Thymus (tissue), 11 donors: ENCODE measurements at regions not wholly inside any gene's neighbourhood (a gene's known extent, or its start where the extent isn't known, plus 50 kb on each side); places are given as distances from the start of the nearest gene placed in this dataset.

Experiments
- DNase-seq, 9 donors: peaks; one replicate each; pipeline ENCODE4 v3.0.0-alpha.2; 2013; ENCODE audit warnings: low spot score in 9 of 9, low read depth in 6 of 9, missing footprints in 1 of 9
- H3K27ac ChIP-seq, 2 donors: one replicate each; pipeline ENCODE4 v1.5.1; 2013; ENCODE audit warnings: control low read depth in 1 of 2, low read depth in 1 of 2, low read length in 1 of 2, mild to moderate bottlenecking in 1 of 2, moderate library complexity in 1 of 2
- H3K27me3 ChIP-seq, 2 donors: one replicate each; pipeline ENCODE4 v1.5.1; 2013; ENCODE audit warnings: low read length in 1 of 2; ENCODE audit not compliant: control insufficient read depth in 2 of 2, insufficient read depth in 1 of 2
- H3K36me3 ChIP-seq, 2 donors: one replicate each; pipeline ENCODE4 v1.5.1; 2013; ENCODE audit warnings: low read length in 1 of 2, mild to moderate bottlenecking in 1 of 2, moderate library complexity in 1 of 2; ENCODE audit not compliant: control insufficient read depth in 2 of 2, insufficient read depth in 2 of 2
- H3K4me1 ChIP-seq, 2 donors: one replicate each; pipeline ENCODE4 v1.5.1; 2013; ENCODE audit warnings: low read length in 2 of 2; ENCODE audit not compliant: control insufficient read depth in 2 of 2, insufficient read depth in 2 of 2
- H3K4me3 ChIP-seq, 2 donors: one replicate each; pipeline ENCODE4 v1.5.1; 2013; ENCODE audit warnings: low read length in 2 of 2, control low read depth in 1 of 2, mild to moderate bottlenecking in 1 of 2
- H3K9me3 ChIP-seq, 2 donors: one replicate each; pipeline ENCODE4 v1.5.1; 2013; ENCODE audit warnings: low read length in 1 of 2, mild to moderate bottlenecking in 1 of 2; ENCODE audit not compliant: control insufficient read depth in 2 of 2, insufficient read depth in 1 of 2
- WGBS: extraction: QIAGEN DNeasy Blood & Tissue Kit; methylation state at CpG from one replicate; pipeline ENCODE4 v1.1.7; 2013; 5-methylcytosine and 5-hydroxymethylcytosine counted together
- donor health status: healthy.

DNA sequence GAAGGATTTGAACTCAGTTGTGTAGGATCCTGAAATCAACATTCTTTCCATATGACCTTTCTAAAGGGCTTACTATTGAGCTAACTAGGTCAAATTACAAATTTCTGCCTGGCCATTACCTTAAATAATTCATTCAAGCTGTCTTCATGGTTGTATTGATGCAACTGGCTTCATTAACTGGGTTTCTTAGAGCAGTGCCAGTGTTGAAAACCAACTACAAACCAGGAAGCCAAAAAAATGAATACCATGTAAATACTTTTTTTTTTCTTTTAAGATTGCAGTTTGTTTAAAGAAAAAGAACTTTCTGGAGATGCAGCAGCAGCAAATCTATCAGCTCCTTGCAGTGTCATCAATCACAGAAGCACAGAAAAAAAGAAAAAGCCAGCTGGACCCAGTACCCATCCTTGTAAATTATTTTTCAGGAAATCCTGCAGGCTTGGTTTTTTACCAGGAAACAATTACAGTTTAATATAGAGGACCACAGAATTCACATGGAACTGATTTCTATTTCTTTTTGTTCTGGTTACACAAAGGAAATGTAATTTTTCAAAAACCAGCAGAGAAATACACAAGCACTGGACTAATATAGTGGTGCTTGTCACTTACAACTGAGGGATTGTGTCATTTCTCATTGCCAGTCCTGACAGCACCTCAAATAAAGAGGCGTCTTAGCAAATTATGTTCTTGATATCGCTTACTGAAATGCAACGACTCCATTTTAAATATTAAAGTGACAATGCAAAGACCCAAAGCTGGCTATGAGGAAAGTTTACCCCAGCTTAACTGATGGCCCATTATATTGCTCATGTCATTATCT is 131.9 kb downstream of the TMEM26 start:
- H3K4me3 ChIP-seq, result no peak overlapping the region
- no peaks in the 10 kb centered on the region for H3K36me3 ChIP-seq
- no peak overlapping the region for H3K27ac ChIP-seq
- 97% methylated on average over 3 of the region's 3 CpGs for WGBS
- no peaks in the 10 kb centered on the region for H3K9me3 ChIP-seq
- H3K4me1 ChIP-seq, result no peaks in the 10 kb centered on the region
- H3K27me3 ChIP-seq, result no peaks in the 10 kb centered on the region
- no peak for DNase-seq

DNA sequence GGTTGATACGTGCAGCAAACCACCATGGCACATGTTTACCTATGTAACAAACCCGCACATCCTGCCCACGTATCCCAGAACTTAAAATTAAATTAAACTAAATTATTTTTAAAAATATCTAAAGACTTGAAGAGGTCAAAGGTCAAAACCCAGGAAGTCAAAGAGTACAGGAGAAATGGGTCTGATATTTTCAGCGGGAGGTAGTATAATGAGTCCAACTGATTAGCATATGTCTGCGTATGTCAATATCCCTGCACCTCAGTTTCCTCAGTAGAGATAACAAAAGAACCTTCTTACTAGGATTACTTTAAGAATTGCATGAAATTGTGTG is 133.0 kb downstream of the TMEM26 start:
- H3K4me3 ChIP-seq, result no peak overlapping the region
- 98% methylated on average over 5 of the region's 5 CpGs for WGBS

DNA sequence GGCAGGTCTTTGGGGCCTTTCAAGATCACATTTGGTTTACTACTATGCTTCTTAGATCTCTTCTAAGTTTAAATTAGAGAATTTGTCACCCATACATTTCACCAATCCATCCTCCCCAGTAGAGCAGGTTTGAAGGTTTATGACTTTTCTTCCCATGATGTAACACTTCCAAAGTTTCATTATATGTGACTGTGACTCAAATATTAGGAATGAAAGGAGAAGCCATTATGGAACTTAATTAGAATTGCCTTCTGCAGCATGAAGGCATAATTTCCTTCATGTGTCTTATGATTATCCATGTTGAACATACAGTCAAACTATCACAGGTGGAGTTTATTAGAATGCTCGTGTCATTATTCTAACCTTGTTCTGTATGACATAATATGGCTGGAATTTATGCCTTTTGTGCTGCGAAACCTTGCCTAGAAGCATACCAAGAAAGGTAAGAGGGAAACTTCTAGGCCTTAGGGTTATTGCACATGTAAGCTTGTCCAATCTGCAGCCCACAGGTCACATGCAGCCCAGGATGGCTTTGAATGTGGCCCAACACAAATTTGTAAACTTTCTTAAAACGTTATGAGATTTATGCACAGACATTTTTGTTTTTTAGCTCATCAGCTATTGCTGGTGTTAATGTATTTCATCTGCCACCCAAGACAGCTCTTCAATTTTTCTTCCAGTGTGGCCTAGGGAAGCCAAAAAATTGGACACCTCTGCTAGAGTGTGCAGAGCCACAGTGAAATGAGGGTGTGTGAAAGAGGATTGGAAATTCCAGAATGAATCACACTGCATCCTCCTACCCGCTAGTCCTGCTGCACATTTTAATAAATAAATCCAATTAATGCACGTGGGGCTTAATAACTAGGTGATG is 133.6 kb downstream of the TMEM26 start:
- Histone ChIP-seq H3K27ac (no peak overlapping the region), H3K9me3 (no peaks in the 10 kb centered on the region), H3K4me1 (no peaks in the 10 kb centered on the region), H3K27me3 (no peaks in the 10 kb centered on the region), H3K4me3 (no peak overlapping the region), H3K36me3 (no peaks in the 10 kb centered on the region)
- 98% methylated on average over 5 of the region's 5 CpGs for WGBS
- DNase-seq, result no peak

More for the DNA sequence above, 133.0 kb downstream of the TMEM26 start:
- Histone ChIP-seq H3K27me3 (no peaks in the 10 kb centered on the region), H3K27ac (no peak overlapping the region), H3K4me1 (no peaks in the 10 kb centered on the region), H3K36me3 (no peaks in the 10 kb centered on the region), H3K9me3 (no peaks in the 10 kb centered on the region)
- no peak for DNase-seq

DNA sequence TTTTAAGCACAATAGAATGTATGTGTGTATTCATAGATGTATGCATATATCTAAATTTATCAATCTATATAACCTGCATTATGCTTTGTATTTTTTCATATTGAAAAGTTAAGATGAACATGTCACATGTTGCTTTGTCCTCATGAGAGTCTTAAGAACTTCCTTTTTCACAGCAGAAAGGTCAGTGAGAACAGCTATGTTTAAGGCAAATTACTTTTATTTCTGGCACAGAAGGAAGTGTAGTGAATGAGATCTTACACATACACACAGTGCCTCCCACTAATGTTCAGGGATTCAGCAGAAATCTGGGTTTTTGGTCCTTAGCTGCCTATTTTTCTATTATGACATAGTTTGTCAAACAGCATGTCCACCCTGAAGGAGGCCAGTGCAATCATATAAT is 134.8 kb downstream of the TMEM26 start:
- Histone ChIP-seq H3K36me3 (no peaks in the 10 kb centered on the region), H3K27me3 (no peaks in the 10 kb centered on the region), H3K4me3 (no peak overlapping the region), H3K4me1 (peaks cover 0 to under 1% of the 10 kb centered on the region in 2 donors), H3K9me3 (no peaks in the 10 kb centered on the region), H3K27ac (no peak overlapping the region)
- DNase-seq, result no peak

DNA sequence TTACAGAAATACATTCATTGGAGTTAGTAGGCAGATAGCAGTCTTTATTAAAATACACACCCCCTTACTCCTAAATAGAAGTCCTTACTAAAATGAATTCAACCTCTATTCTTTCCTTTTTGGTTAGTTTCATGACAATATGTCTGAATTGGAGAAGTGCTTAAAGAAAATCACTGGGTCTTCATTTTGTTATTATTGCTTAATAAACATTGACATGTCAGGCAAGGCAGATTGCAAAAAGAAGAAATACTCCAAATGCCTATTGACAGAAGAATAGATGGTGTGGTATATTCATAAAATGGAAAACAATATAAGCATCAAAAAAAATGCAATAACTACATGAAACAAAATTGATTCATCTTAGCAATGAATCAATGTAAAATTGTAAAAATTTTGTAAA is 135.5 kb downstream of the TMEM26 start:
- Histone ChIP-seq H3K27me3 (no peaks in the 10 kb centered on the region), H3K9me3 (no peaks in the 10 kb centered on the region), H3K36me3 (no peaks in the 10 kb centered on the region), H3K4me1 (peaks cover 0 to 3% of the 10 kb centered on the region in 2 donors), H3K4me3 (no peak overlapping the region), H3K27ac (no peak overlapping the region)
- DNase-seq, result no peak

DNA sequence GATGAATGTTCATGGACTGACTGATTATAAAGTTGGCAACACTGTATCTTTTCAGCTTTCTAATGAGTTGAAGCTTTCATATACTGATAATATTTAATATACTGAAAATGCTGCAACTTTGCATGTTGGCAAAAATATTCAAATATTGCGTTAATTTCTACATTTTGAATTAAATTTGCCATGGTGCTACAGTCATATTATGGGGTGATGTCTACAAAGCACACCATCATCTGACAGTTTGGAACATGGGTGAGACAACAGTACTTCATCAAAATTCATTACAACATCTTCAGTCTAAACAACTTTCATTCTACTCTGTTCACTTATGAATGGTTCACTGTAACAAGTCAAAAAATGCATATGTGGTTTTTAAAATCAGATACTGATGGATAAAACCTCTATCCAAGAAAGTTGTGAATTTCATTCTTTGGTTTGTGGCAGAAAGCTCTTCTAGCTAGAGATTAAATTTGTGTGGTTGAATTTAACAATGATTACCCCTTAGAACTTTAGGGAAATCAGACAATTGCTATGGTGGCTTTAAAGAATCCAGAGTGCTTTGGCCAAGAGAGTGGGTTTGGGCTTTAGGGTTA is 136.4 kb downstream of the TMEM26 start:
- Histone ChIP-seq H3K4me1 (peaks cover 0 to 3% of the 10 kb centered on the region in 2 donors), H3K4me3 (no peak overlapping the region), H3K27me3 (no peaks in the 10 kb centered on the region), H3K9me3 (no peaks in the 10 kb centered on the region), H3K27ac (no peak overlapping the region), H3K36me3 (no peaks in the 10 kb centered on the region)
- WGBS, result 98% methylated on average over 1 of the region's 1 CpG
- DNase-seq, result no peak

DNA sequence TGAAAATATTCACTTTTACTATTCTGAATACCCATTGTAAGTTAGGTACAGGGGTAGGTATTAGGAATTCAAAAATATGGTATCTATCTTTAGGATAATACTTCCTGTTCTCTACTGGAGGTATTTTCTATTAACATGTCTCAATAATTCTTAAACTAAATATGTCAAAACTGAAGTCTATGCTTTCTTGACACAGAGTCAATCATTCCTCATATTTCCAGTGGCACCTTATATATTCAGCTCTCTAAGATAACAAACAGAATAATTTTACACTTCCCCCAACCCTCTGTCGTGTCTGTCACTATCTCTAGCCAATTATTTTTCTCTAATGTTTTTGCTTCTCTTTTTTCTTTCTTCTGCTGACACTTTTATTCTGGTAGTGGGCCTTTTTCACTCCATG is 138.9 kb downstream of the TMEM26 start:
- H3K36me3 ChIP-seq, result no peaks in the 10 kb centered on the region
- H3K27ac ChIP-seq, result no peak overlapping the region
- no peaks in the 10 kb centered on the region for H3K27me3 ChIP-seq
- WGBS, result 98% methylated on average over 1 of the region's 1 CpG
- H3K4me1 ChIP-seq, result peaks cover 0 to 3% of the 10 kb centered on the region in 2 donors
- no peak for DNase-seq
- no peak overlapping the region for H3K4me3 ChIP-seq
- no peaks in the 10 kb centered on the region for H3K9me3 ChIP-seq

DNA sequence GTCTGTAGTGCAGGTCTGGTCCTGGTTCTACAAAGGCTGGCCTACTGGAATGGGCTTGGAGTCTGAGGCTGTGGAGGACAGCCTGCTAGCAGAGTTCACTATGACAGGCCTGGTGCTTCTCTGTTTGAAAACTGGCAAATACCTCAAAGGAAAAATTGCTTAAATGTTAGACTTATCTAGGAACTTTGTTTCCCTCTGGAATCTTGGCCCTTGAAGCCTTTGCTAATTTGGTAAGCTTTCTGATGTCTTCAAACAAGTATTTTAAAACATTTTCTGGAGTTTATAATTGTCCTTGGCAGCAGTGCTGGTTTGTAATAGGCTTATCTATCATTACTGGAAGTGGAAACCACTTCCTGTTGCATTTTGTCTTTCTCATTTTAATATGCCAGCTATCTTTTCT is 139.7 kb downstream of the TMEM26 start:
- Histone ChIP-seq H3K4me3 (no peak overlapping the region), H3K36me3 (no peaks in the 10 kb centered on the region), H3K9me3 (no peaks in the 10 kb centered on the region), H3K27me3 (no peaks in the 10 kb centered on the region), H3K4me1 (peaks cover 0 to 3% of the 10 kb centered on the region in 2 donors), H3K27ac (no peak overlapping the region)
- peak in 1 of 9 donors; percentile 7 for DNase-seq

DNA sequence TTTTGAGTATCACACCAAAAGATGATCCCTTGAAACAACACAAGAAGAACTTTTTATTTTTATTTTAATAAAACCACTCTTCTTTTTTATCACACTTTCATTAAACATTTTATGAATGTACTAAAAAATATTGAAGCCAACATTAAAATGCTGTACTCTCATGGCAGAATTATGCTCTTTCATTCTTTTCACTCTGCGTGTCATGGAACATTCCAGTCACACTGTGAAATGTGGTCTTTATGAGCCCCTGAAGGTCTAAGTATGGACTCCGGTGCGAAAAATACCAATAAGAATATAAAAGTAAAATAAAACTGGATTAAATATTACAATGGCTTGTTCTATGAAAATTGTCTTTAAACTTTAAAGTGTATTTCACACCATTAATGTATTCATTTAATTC is 148.4 kb downstream of the TMEM26 start:
- Histone ChIP-seq H3K36me3 (no peaks in the 10 kb centered on the region), H3K27me3 (no peaks in the 10 kb centered on the region), H3K4me1 (no peaks in the 10 kb centered on the region), H3K9me3 (no peaks in the 10 kb centered on the region), H3K4me3 (no peak overlapping the region), H3K27ac (no peak overlapping the region)
- DNase-seq, result no peak
- WGBS, result 98% methylated on average over 3 of the region's 3 CpGs
